AG10803 (cell line): ENCODE measurements at regions not wholly inside any gene's neighbourhood (a gene's known extent, or its start where the extent isn't known, plus 50 kb on each side); places are given as distances from the start of the nearest gene placed in this dataset.
"Not testable (repeated sequence)": the region's sequence is repeated elsewhere in the genome, so short reads cannot be mapped to it uniquely, and the experiment has no call there.

Source experiments
- DNase-seq: peaks from one replicate; pipeline ENCODE4 v3.0.0; 2010; ENCODE audit warnings: low read depth
- H3K4me3 ChIP-seq: 2 replicates; pipeline ENCODE4 v1.5.1; 2011; ENCODE audit warnings: mild to moderate bottlenecking, low read length, control low read depth
- CTCF ChIP-seq: conservative IDR thresholded peaks from 2 replicates; pipeline ENCODE4 v1.5.1; 2011; ENCODE audit warnings: mild to moderate bottlenecking, low read length, control low read depth, inconsistent platforms

- H3K4me3 ChIP-seq, result no peak overlapping the region
- no peak for TF ChIP-seq CTCF
- DNase-seq, result no peak
Measured at GRCh38 chr11:87820011-87820410, 355.2 kb downstream of the RAB38 start.

GRCh38 chr11:87819151-87819550, 356.1 kb downstream of the RAB38 start:
- peak; percentile 29 for DNase-seq
- H3K4me3 ChIP-seq, result no peak overlapping the region
- no peak for TF ChIP-seq CTCF

GRCh38 chr11:87812571-87813365, 362.5 kb downstream of the RAB38 start:
- no peak for DNase-seq
- H3K4me3 ChIP-seq, result no peak overlapping the region
- TF ChIP-seq CTCF, result no peak

GRCh38 chr11:87810486-87810885, 364.8 kb downstream of the RAB38 start:
- TF ChIP-seq CTCF, result no peak
- no peak overlapping the region for H3K4me3 ChIP-seq
- DNase-seq, result no peak

- TF ChIP-seq CTCF, result no peak
- H3K4me3 ChIP-seq, result no peak overlapping the region
- no peak for DNase-seq
Measured at GRCh38 chr11:87809256-87809655, 366.0 kb downstream of the RAB38 start.

GRCh38 chr11:87804176-87804575, 371.1 kb downstream of the RAB38 start:
- no peak for TF ChIP-seq CTCF
- DNase-seq, result no peak
- H3K4me3 ChIP-seq, result no peak overlapping the region

- no peak for DNase-seq
- TF ChIP-seq CTCF, result no peak
- no peak overlapping the region for H3K4me3 ChIP-seq
Measured at GRCh38 chr11:87803748-87804147, 371.5 kb downstream of the RAB38 start.

GRCh38 chr11:87784862-87785261, 390.4 kb downstream of the RAB38 start:
- not testable (repeated sequence) for DNase-seq

More at GRCh38 chr11:87784862-87785261, 390.4 kb downstream of the RAB38 start:
- not testable (repeated sequence) for H3K4me3 ChIP-seq
